ENCODE measurements at regions not wholly inside any gene's neighbourhood (a gene's known extent, or its start where the extent isn't known, plus 50 kb on each side); places are given as distances from the start of the nearest gene placed in this dataset.

DNA sequence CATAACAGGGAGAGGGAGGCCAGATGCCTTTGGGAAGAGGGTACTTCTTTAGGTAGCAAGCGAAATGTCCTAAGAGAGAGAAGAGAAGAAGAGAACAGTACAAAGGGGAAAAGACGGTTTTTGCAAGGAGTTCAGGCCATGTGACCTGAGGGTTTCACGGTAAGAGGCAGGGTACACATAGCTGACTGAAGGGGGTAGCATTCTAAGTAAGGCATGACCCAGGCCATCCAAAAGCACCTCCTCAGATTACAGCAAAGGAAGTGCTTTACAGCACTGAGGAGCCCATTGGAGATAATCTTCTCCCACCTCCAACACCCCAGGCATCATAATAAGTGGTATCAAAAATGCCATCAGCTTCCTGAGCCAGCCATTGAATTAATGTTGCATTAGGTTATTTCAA, 258.2 kb upstream of the NPY start:
- TF ChIP-seq, protein P1, sequence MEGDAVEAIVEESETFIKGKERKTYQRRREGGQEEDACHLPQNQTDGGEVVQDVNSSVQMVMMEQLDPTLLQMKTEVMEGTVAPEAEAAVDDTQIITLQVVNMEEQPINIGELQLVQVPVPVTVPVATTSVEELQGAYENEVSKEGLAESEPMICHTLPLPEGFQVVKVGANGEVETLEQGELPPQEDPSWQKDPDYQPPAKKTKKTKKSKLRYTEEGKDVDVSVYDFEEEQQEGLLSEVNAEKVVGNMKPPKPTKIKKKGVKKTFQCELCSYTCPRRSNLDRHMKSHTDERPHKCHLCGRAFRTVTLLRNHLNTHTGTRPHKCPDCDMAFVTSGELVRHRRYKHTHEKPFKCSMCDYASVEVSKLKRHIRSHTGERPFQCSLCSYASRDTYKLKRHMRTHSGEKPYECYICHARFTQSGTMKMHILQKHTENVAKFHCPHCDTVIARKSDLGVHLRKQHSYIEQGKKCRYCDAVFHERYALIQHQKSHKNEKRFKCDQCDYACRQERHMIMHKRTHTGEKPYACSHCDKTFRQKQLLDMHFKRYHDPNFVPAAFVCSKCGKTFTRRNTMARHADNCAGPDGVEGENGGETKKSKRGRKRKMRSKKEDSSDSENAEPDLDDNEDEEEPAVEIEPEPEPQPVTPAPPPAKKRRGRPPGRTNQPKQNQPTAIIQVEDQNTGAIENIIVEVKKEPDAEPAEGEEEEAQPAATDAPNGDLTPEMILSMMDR (IDR thresholded peaks at IDR 0.05): no peak
- TF ChIP-seq POLR2A (IDR thresholded peaks at IDR 0.05): no peak

Data from lower leg skin (tissue), 3 donors.